ENCODE measurements at regions not wholly inside any gene's neighbourhood (a gene's known extent, or its start where the extent isn't known, plus 50 kb on each side); places are given as distances from the start of the nearest gene placed in this dataset.

- H3F3A ChIP-seq (ENCODE audit: insufficient read depth, low read length): no peaks in the 10 kb centered on the region
- no peaks in the 10 kb centered on the region for H3K79me2 ChIP-seq (ENCODE audit: low read length)
- no peaks in the 10 kb centered on the region for H3K27me3 ChIP-seq (replicated peaks; ENCODE audit: insufficient read depth, low read length)
- no peaks in the 10 kb centered on the region for H3K4me1 ChIP-seq (ENCODE audit: low read length)
- no peaks in the 10 kb centered on the region for H3K36me3 ChIP-seq (replicated peaks; ENCODE audit: insufficient read depth, low read length)
- no peaks in the 10 kb centered on the region for H3K9me2 ChIP-seq (replicated peaks; ENCODE audit: insufficient read depth, low read length)
- no peak overlapping the region for H3K4me3 ChIP-seq (ENCODE audit: low read length)
- H3K27ac ChIP-seq (ENCODE audit: low read length): no peak overlapping the region
- no peak overlapping the region for H3K4me2 ChIP-seq (ENCODE audit: low read depth, low read length)
- no peak for DNase-seq
- no peak overlapping the region for H2AFZ ChIP-seq (ENCODE audit: low read length)
- H4K20me1 ChIP-seq (ENCODE audit: insufficient read depth, low read length): no peaks in the 10 kb centered on the region
- TF ChIP-seq EZH2phosphoT487 (IDR thresholded peaks at IDR 0.05; ENCODE audit: low read length) (no peak), EZH2 (optimal IDR thresholded peaks at IDR 0.05; ENCODE audit: low read depth, low read length) (no peak), CTCF (IDR thresholded peaks at IDR 0.05; ENCODE audit: low read length) (no peak)
- H3K9me3 ChIP-seq (replicated peaks; ENCODE audit: insufficient read depth, low read length): no peaks in the 10 kb centered on the region
- H3K9ac ChIP-seq (ENCODE audit: low read length): no peak overlapping the region
Observed at GRCh38 chr7:121638286-121638685, 234.7 kb upstream of the PTPRZ1 start.

GRCh38 chr7:121634356-121634755 lies 238.2 kb upstream of the FAM3C start:
- Histone ChIP-seq H3K4me3 (ENCODE audit: low read length) (no peak overlapping the region), H2AFZ (ENCODE audit: low read length) (no peak overlapping the region), H3F3A (ENCODE audit: insufficient read depth, low read length) (no peaks in the 10 kb centered on the region), H3K9me2 (replicated peaks; ENCODE audit: insufficient read depth, low read length) (no peaks in the 10 kb centered on the region), H3K36me3 (replicated peaks; ENCODE audit: insufficient read depth, low read length) (no peaks in the 10 kb centered on the region), H3K4me1 (ENCODE audit: low read length) (no peaks in the 10 kb centered on the region), H3K27ac (ENCODE audit: low read length) (no peak overlapping the region), H3K4me2 (ENCODE audit: low read depth, low read length) (no peak overlapping the region), H3K27me3 (replicated peaks; ENCODE audit: insufficient read depth, low read length) (no peaks in the 10 kb centered on the region), H4K20me1 (ENCODE audit: insufficient read depth, low read length) (no peaks in the 10 kb centered on the region), H3K9me3 (replicated peaks; ENCODE audit: insufficient read depth, low read length) (no peaks in the 10 kb centered on the region), H3K9ac (ENCODE audit: low read length) (no peak overlapping the region), H3K79me2 (ENCODE audit: low read length) (no peaks in the 10 kb centered on the region)
- peak; percentile 35 for DNase-seq
- no peak for TF ChIP-seq EZH2 (optimal IDR thresholded peaks at IDR 0.05; ENCODE audit: low read depth, low read length)
- TF ChIP-seq CTCF (IDR thresholded peaks at IDR 0.05; ENCODE audit: low read length): no peak
- TF ChIP-seq EZH2phosphoT487 (IDR thresholded peaks at IDR 0.05; ENCODE audit: low read length): no peak

GRCh38 chr7:121633186-121633585 lies 237.1 kb upstream of the FAM3C start:
- DNase-seq: no peak
- H3K36me3 ChIP-seq (replicated peaks; ENCODE audit: insufficient read depth, low read length): no peaks in the 10 kb centered on the region
- H3F3A ChIP-seq (ENCODE audit: insufficient read depth, low read length): no peaks in the 10 kb centered on the region
- H3K9me3 ChIP-seq (replicated peaks; ENCODE audit: insufficient read depth, low read length): no peaks in the 10 kb centered on the region
- no peak overlapping the region for H3K4me2 ChIP-seq (ENCODE audit: low read depth, low read length)
- H3K4me1 ChIP-seq (ENCODE audit: low read length): no peaks in the 10 kb centered on the region
- no peak overlapping the region for H2AFZ ChIP-seq (ENCODE audit: low read length)
- no peaks in the 10 kb centered on the region for H3K27me3 ChIP-seq (replicated peaks; ENCODE audit: insufficient read depth, low read length)
- H4K20me1 ChIP-seq (ENCODE audit: insufficient read depth, low read length): no peaks in the 10 kb centered on the region
- H3K9ac ChIP-seq (ENCODE audit: low read length): no peak overlapping the region
- H3K9me2 ChIP-seq (replicated peaks; ENCODE audit: insufficient read depth, low read length): no peaks in the 10 kb centered on the region
- H3K79me2 ChIP-seq (ENCODE audit: low read length): no peaks in the 10 kb centered on the region
- no peak overlapping the region for H3K27ac ChIP-seq (ENCODE audit: low read length)
- TF ChIP-seq EZH2 (optimal IDR thresholded peaks at IDR 0.05; ENCODE audit: low read depth, low read length) (no peak), CTCF (IDR thresholded peaks at IDR 0.05; ENCODE audit: low read length) (no peak), EZH2phosphoT487 (IDR thresholded peaks at IDR 0.05; ENCODE audit: low read length) (no peak)
- no peak overlapping the region for H3K4me3 ChIP-seq (ENCODE audit: low read length)

Measured in MM.1S (cell line).